ENCODE measurements at regions not wholly inside any gene's neighbourhood (a gene's known extent, or its start where the extent isn't known, plus 50 kb on each side); places are given as distances from the start of the nearest gene placed in this dataset.

GRCh38 chr16:72415379-72415778 lies 243.4 kb upstream of the PMFBP1 start:
- TF ChIP-seq EZH2 (IDR thresholded peaks at IDR 0.05; ENCODE audit: low read length, unreplicated experiment) (no peak), CTCF (conservative IDR thresholded peaks at IDR 0.05; ENCODE audit: low read depth, low read length) (no peak)
